OCI-LY3 (cell line): ENCODE measurements at regions not wholly inside any gene's neighbourhood (a gene's known extent, or its start where the extent isn't known, plus 50 kb on each side); places are given as distances from the start of the nearest gene placed in this dataset.

Experiments used
- EZH2phosphoT487 ChIP-seq: fragments of 200-600 bp; shearing (Covaris generic); IDR thresholded peaks from 2 replicates; pipeline ENCODE4 v1.6.1; 2018; ENCODE audit warnings: antibody characterized with exemption, mixed run types, low read depth
- TF ChIP-seq, protein P1 (sequence below): fragments of 200-600, 300-600 bp; sonication (generic); IDR thresholded peaks from 2 replicates; pipeline ENCODE4 v1.5.1; 2014; ENCODE audit warnings: antibody characterized with exemption, low read length, low read depth

DNA sequence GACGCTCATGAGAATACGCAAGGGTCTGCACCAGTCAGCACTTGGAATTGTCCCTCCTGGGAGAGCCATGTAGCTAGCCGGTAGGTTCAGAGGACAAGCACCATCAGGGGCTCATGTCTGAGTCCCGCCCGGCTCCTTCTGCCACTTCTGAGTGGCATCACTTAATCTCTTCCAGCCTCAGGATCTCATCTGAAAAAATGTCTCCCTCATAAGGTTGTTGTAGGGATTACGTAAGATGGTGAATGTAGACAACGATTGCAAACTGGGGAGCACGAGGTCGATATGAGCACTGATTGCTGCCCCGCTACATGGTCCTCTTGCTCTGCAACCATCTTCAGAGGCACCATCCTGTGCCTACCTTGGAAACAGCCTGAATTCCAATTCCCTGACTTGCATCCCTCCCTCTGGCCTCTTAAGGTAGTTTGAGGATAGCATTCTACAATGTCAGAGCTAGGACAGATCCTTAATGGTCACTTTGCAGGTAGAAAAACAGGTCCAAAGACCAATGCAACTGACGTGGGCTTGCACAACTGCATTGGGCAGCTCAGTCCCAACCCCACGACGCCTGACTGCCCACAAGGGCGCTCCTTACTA lies 115.8 kb upstream of the TMEM45B start:
- TF ChIP-seq, protein P1, sequence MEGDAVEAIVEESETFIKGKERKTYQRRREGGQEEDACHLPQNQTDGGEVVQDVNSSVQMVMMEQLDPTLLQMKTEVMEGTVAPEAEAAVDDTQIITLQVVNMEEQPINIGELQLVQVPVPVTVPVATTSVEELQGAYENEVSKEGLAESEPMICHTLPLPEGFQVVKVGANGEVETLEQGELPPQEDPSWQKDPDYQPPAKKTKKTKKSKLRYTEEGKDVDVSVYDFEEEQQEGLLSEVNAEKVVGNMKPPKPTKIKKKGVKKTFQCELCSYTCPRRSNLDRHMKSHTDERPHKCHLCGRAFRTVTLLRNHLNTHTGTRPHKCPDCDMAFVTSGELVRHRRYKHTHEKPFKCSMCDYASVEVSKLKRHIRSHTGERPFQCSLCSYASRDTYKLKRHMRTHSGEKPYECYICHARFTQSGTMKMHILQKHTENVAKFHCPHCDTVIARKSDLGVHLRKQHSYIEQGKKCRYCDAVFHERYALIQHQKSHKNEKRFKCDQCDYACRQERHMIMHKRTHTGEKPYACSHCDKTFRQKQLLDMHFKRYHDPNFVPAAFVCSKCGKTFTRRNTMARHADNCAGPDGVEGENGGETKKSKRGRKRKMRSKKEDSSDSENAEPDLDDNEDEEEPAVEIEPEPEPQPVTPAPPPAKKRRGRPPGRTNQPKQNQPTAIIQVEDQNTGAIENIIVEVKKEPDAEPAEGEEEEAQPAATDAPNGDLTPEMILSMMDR, result no peak
- no peak for TF ChIP-seq EZH2phosphoT487
